PC-3 (cell line): ENCODE measurements at regions not wholly inside any gene's neighbourhood (a gene's known extent, or its start where the extent isn't known, plus 50 kb on each side); places are given as distances from the start of the nearest gene placed in this dataset.

Experiments used
- CTCF ChIP-seq: fragments of 300-600 bp; sonication (generic); conservative IDR thresholded peaks from 2 replicates; pipeline ENCODE4 v1.5.1; 2017; ENCODE audit warnings: antibody characterized with exemption, low read depth, mild to moderate bottlenecking, low read length
- EZH2 ChIP-seq: fragments of 300-600 bp; sonication (generic); IDR thresholded peaks from one replicate; pipeline ENCODE4 v1.6.1; 2017; ENCODE audit warnings: antibody characterized with exemption, mild to moderate bottlenecking, low read length; ENCODE audit not compliant: unreplicated experiment
- EZH2phosphoT487 ChIP-seq: fragments of 300-600 bp; sonication (generic); IDR thresholded peaks from 2 replicates; pipeline ENCODE4 v1.6.1; 2018; ENCODE audit warnings: mild to moderate bottlenecking, antibody characterized with exemption, low read length, borderline replicate concordance

GRCh38 chr6:93592417-93592816 is 173.1 kb upstream of the EPHA7 start:
- no peak for TF ChIP-seq CTCF
- no peak for TF ChIP-seq EZH2
- no peak for TF ChIP-seq EZH2phosphoT487
